ENCODE measurements at regions not wholly inside any gene's neighbourhood (a gene's known extent, or its start where the extent isn't known, plus 50 kb on each side); places are given as distances from the start of the nearest gene placed in this dataset.

GRCh38 chr3:134427400-134428111, 53.3 kb upstream of the AMOTL2 start:
- DNase-seq: peak; percentile 98 to 99

- no peak for DNase-seq
Measured at GRCh38 chr3:134426660-134427181, 52.5 kb upstream of the AMOTL2 start.

GRCh38 chr3:134425943-134426342, 51.7 kb upstream of the AMOTL2 start:
- DNase-seq: no peak

Measured in SW 1271 (cell line).